GM12891 (cell line): ENCODE measurements at regions not wholly inside any gene's neighbourhood (a gene's known extent, or its start where the extent isn't known, plus 50 kb on each side); places are given as distances from the start of the nearest gene placed in this dataset.

Experiments used
- POLR2A ChIP-seq: IDR thresholded peaks from 2 replicates; pipeline ENCODE4 v1.6.1; 2011; ENCODE audit warnings: low read depth, low read length, control low read depth
- POLR2AphosphoS5 ChIP-seq: IDR thresholded peaks from 2 replicates; pipeline ENCODE4 v1.6.1; 2011; ENCODE audit warnings: low read depth, low read length, control low read depth
- SPI1 ChIP-seq: IDR thresholded peaks from 2 replicates; pipeline ENCODE4 v1.6.1; 2011; ENCODE audit warnings: low read depth, low read length, control low read depth

DNA sequence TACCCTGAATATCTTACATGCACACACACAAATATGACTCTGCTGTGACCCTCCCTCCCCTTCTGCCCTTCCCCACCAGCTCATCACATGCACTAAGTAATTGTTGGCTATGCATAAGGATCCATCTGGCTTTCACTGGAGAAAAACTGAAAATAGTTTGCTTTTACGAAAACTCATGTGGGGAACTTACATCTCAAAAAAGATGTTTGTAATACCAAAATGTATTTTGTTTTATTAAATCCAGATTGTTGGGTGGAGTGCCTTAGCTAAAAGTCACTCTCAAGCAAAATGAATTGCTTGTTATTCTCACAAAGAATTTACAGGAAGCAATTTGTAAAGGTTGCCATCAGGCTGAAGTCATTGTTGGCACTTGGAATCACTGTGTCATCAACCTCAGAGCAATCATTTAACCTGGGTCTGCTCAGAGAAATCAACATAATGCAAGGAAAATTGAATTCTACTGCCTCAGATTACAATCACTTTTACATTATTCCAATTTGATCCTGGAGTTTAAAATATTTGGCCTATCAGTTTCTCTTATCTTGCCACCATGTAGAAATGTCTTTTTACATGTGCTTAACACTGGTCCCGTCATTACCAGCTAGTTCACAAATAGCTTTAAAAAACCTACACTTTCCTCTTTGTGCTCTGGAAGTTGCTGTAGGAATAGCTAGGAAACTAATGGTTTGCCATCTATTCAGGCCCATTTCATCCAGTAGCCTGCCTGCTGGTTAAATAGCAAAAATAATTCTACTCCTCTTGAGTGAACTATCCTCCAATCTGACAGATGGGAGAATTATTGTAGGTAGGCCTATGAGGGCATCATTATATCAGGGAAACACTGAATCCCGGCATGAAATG lies 90.3 kb upstream of the TMEM17 start:
- TF ChIP-seq POLR2A (no peak), POLR2AphosphoS5 (no peak), SPI1 (no peak)
